SK-N-SH treated with all-trans-retinoic acid at 6 μM for 48 hours (cell line): ENCODE measurements at regions not wholly inside any gene's neighbourhood (a gene's known extent, or its start where the extent isn't known, plus 50 kb on each side); places are given as distances from the start of the nearest gene placed in this dataset.

Experiments used
- GLIS3 ChIP-seq: fragments of 250-450 bp; sonication (Bioruptor Pico); IDR thresholded peaks from 2 replicates; pipeline ENCODE4 v1.5.0; 2020; ENCODE audit warnings: mild to moderate bottlenecking, moderate library complexity
- SNAI2 ChIP-seq: fragments of 250-450 bp; sonication (Bioruptor Pico); IDR thresholded peaks from 2 replicates; pipeline ENCODE4 v1.5.0; 2020; ENCODE audit warnings: mild to moderate bottlenecking, moderate library complexity
- TCF4 ChIP-seq: fragments of 250-450 bp; sonication (Bioruptor Pico); IDR thresholded peaks from 2 replicates; pipeline ENCODE4 v1.8.0; 2021; ENCODE audit warnings: mild to moderate bottlenecking, moderate library complexity, borderline replicate concordance
- ZC3H10 ChIP-seq: fragments of 250-450 bp; sonication (Bioruptor Pico); IDR thresholded peaks from 2 replicates; pipeline ENCODE4 v1.5.1; 2021; ENCODE audit warnings: mild to moderate bottlenecking, moderate library complexity
- ZFP3 ChIP-seq: fragments of 250-450 bp; sonication (Bioruptor Pico); IDR thresholded peaks from 2 replicates; pipeline ENCODE4 v1.5.0; 2020; ENCODE audit warnings: mild to moderate bottlenecking, moderate library complexity
- ZNF565 ChIP-seq: fragments of 450-650 bp; formaldehyde crosslinking; conservative IDR thresholded peaks from 2 replicates; pipeline ENCODE4 v1.5.0; 2020; ENCODE audit warnings: low read depth, mild to moderate bottlenecking, moderate library complexity
- ZNF8 ChIP-seq: fragments of 450-650 bp; formaldehyde crosslinking; IDR thresholded peaks from 2 replicates; pipeline ENCODE4 v1.5.0; 2020; ENCODE audit warnings: mild to moderate bottlenecking, moderate library complexity

- TF ChIP-seq ZNF8 (CRISPR knock-in tag) (no peak), ZFP3 (no peak), TCF4 (no peak), SNAI2 (CRISPR knock-in tag) (no peak), ZNF565 (no peak), GLIS3 (CRISPR knock-in tag) (no peak), ZC3H10 (CRISPR knock-in tag) (no peak)
These were observed 491.0 kb downstream of the NAF1 start for GRCh38 chr4:162675661-162676060.
